GM18867 (cell line): ENCODE measurements at regions not wholly inside any gene's neighbourhood (a gene's known extent, or its start where the extent isn't known, plus 50 kb on each side); places are given as distances from the start of the nearest gene placed in this dataset.
"Not testable (repeated sequence)": the region's sequence is repeated elsewhere in the genome, so short reads cannot be mapped to it uniquely, and the experiment has no call there.

Experiments used
- ATAC-seq: cut with Tn5 transposase; IDR thresholded peaks from one replicate; pipeline ENCODE4 v1.9.1; 2021; ENCODE audit warnings: mild to moderate bottlenecking, moderate library complexity; ENCODE audit not compliant: unreplicated experiment

DNA sequence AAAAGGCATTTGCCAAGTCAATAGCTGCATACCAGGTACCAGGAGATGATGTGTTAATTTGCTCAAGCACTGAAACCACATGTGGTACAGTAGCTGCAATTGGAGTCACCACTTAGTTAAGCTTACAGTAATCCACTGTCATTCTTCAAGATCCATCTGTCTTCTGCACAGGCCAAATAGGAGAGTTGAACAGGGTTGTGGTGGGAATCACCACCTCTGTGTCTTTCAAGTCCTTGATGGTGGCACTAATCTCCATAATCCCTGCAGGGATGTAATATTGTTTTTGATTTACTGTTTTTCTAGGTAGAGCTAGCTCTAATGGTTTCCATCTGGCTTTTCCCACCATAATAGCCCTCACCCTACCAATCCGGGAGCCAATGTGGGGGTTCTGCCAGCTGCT is 91.9 kb downstream of the FCRL5 start:
- no peak for ATAC-seq

- ATAC-seq = no peak
These were observed 95.0 kb downstream of the FCRL5 start for GRCh38 chr1:157457279-157457678.

DNA sequence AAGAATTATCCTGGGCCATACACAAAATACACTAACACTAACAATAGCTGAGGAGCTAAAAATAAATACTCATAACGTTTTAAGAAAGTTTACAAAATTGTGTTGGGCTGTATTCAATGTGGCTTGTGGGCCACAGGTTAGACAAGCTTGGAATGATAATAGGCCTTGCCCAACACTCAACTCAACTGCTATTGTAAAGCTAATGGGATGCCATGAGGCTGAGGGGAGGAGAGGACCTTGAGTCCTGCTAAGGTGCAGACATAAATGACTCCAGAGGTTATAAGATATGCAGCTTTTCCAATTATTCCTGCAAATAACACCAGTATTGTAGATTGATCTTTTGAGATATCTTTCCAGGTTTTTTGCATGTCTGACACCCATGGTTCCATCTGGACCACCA is 97.0 kb downstream of the FCRL5 start:
- no peak for ATAC-seq

- no peak for ATAC-seq
These were observed 102.2 kb downstream of the FCRL5 start for GRCh38 chr1:157450106-157450505.

DNA sequence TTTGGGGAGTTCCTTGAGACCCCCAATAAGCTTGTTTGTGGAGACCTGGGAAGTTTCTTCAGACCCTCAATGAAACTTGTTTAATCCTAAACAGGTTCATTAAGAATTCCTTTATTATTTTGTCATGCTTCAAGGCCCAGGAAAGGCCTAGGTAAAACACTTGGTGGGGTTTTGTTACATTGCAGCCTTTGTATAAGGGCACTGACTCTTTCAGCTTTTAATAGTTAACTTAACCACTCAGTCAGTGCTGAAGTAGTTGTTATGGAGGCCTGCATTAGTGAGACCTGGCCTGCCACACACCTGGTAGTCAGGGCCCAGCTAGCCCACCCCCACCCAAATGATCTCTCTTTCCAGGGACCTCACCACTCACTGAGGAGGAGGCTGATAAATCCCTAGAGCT is 103.7 kb downstream of the FCRL5 start:
- ATAC-seq = no peak

DNA sequence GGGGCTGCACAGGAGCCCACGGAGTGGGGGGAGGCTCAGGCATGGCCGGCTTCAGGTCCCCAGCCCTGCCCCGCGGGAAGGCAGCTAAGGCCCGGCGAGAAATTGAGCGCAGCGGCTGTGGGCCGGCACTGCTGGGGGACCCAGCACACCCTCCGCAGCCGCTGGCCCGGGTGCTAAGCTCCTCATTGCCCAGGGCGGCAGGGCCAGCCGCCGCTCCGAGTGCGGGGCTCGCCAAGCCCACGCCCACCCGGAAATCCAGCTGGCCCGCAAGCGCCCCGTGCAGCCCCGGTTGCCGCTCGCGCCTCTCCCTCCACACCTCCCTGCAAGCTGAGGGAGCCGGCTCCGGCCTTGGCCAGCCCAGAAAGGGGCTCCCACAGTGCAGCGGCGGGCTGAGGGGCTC is 106.0 kb downstream of the FCRL5 start:
- not testable (repeated sequence) for ATAC-seq

- not testable (repeated sequence) for ATAC-seq
These were observed 106.6 kb downstream of the FCRL5 start for GRCh38 chr1:157445616-157446140.

- no peak for ATAC-seq
These were observed 110.2 kb downstream of the FCRL5 start for GRCh38 chr1:157442065-157442464.

DNA sequence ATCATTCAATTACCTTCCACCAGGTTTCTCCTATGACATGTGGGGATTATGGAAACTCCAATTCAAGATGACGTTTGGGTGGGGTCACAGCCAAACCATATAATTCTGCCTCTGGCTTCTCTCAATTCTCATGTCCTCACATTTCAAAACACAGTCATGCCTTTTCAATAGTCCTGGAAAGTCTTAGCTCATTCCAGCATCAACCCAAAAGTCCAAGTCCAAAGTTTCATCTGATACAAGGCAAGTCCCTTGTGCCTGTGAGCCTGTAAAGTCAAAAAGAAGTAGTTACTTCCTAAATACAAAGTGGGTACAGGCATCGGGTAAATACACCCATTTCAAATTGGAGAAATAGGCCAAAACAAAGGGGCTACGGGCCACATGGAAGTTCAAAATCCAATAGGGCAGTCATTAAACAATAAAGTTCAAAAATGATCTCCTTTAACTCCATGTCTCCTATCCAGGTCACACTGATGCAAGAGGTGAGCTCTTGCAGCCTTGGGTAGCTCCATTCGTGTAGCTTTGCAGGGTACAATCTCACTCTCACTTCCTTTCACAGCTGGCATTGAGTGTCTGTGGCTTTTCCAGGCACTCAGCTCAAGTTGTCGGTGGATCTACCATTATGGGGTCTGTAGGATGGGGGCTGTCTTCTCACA is 112.9 kb downstream of the FCRL5 start:
- no peak for ATAC-seq

- ATAC-seq = no peak
These were observed 113.7 kb downstream of the FCRL5 start for GRCh38 chr1:157438613-157439012.

- ATAC-seq = no peak
These were observed 114.2 kb downstream of the FCRL5 start for GRCh38 chr1:157438146-157438545.

DNA sequence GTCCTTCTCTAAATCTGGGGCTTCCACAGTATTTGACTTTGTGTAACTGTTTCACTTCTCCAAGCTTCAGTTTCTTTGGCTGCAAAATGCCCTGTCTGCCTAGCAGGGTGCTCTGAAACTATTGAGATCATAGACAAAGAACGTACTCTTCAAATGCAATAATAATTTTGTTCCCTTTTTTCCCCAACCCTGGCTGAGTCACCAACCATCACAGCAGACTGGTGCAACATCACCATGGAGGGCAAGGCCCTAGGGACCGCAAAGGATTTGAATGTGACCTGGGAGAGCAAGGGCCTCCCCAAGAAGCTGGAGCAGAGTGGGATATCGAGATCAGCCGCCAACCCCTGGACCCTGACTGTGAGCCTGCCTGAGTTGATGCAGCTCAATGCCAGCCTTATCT is 115.0 kb downstream of the FCRL5 start:
- no peak for ATAC-seq

DNA sequence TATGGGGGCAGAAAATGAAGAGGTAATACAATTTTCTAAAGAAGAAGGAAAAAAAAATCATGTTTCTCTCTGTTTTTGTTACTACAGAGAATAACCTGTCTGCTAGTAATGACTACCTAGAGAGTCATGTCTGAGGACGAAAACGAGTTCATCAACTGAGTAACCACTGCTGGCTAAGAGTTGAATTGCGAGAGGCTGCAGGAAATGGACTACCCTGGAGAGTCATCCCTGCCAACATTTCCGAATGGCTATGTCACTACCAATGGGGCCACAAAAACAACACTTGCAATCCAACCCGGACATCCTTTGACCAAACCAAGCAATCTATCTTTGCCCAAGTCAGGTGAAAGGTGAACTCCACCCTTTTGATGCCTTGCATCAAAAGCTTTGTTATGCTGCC is 120.6 kb downstream of the FCRL5 start:
- ATAC-seq = no peak

DNA sequence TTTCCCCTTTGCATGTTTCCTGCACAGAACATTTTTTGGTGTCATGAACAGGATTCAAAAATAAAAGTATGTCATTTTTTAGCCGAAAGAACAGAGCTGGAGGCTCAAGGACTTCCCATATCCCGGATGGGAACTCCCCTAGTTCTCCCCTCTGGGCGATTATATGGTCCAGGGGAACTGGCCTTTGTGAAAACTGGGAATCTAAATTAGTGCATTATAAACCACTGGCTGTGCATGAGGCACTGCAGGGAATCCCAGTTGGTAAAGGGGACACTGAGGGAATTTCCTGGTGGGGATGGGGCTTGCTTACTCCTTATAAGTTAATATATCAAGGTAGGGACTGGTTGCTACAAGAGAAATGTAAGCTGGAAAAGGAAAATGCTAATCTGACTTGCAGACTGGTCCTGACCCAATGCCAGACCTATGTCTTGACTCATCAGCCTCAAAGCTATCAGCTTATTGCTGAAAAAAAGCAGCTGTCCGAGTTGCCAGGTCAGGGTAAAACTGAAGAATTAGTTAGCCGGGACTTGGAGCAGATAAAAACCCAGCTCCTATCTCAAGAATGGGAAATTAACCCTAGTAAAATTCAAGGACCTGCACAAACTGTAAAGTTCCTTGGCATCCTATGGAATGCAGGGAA is 122.6 kb downstream of the FCRL5 start:
- ATAC-seq = no peak

GRCh38 chr1:157423764-157424163 is 128.6 kb downstream of the FCRL5 start:
- not testable (repeated sequence) for ATAC-seq

DNA sequence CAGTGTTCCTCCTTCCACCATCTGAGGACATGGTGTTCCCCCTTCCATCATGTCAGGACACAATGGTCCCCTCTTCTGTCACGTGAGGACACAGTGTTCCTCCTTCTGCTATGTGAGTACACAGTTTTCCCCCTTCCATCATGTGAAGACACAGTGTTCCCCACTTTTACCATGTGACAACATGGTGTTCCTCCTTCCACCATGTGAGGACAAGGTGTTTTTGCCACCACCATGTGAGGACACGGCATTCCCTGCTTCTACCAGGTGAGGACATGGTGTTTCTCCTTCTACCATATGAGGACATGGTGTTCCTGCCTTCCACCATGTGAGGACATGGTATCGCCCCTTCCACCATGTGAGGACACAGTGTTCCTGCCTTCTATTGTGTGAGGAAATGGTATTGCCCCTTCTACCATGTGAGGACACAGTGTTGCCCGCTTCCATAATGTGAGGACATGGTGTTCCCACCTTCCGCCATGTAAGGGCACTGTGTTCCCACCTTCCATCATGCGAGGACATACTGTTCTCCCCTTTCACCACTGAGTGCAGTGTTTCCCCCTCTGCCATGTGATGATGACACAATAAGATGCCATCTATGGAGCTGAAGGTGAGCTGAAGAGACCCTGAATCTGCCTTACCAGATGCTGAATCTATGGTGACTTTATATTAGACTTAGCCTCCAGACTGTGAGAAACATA is 132.3 kb downstream of the FCRL5 start:
- no peak for ATAC-seq

DNA sequence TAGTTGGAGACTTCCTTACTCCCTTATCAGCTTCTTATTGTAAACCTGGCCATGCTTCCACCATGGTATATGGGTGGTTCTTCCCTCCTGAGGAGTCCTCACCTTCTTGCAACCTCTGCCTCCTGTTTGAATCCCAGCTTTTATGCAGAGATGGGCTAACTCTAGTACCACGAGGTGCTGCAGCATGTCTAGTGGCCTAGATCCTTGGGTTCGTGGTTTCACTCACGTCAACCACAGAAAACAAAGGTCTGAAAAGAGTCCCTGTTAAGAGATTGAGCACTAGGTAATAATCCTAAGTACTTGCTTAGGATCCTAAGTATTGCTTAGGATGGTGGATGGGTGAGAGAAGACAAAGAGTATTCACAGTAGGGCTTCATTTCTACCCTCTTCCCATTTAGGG is 133.7 kb downstream of the FCRL5 start:
- ATAC-seq = no peak

- ATAC-seq = no peak
These were observed 134.1 kb downstream of the FCRL5 start for GRCh38 chr1:157418231-157418630.

- no peak for ATAC-seq
These were observed 136.7 kb downstream of the FCRL5 start for GRCh38 chr1:157415661-157416060.

GRCh38 chr1:157412308-157412707 is 140.0 kb downstream of the FCRL5 start:
- ATAC-seq = no peak

DNA sequence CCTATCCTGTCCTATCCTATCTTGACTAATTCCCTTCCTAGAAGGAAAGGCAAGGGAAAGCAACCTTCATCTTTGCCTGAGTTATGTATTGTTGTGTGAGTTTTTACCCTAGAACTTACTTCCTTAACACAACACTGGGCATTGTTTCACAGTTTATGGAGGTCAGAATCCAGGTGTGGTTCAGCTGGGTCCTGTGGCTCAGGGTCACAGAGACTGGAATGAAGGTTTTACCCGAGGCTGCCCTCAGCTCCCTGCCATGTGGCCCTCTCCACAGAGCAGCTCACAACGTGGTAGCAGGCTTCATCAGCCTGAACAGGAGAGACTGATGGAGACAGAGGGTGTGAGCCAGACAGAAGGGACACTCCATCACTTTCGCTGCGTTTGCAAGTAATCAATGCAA is 140.5 kb downstream of the FCRL5 start:
- no peak for ATAC-seq

DNA sequence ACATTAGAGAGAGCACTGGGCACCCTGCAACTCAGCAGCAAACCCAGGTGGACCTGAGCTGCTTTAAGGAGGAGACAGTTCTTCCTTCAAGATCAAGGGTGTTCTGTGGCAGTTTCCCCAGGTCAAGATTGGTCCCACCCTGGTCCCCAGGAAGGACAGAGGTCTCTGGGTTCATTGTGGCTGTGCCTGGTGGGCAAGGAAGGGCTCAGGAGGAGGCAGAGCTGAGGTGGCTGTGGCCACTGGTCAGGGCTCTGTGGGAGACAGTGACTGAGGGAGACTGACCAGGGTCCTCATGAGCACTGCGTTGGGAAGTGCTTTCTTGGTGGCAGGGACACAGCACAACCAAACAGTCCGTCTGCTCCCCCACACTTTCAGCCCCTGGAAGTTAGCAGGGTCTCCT is 141.3 kb downstream of the FCRL5 start:
- ATAC-seq = no peak
